Calu3 (cell line): ENCODE measurements at regions not wholly inside any gene's neighbourhood (a gene's known extent, or its start where the extent isn't known, plus 50 kb on each side); places are given as distances from the start of the nearest gene placed in this dataset.

Experiments used
- BruUV-seq: library from RNA; stranded (reverse); fragments of 400-500 nt; replicated peaks from 2 replicates; lab custom pipeline; 2021; lab: Mats Ljungman, UMichigan
- CTCF ChIA-PET: fragments of 300-600 bp; sonication (Branson Sonifier 250); formaldehyde crosslinking; loops from one replicate; lab custom pipeline; 2022; ENCODE audit warnings: antibody characterized with exemption; lab: Charles Lee
- DNase-seq: peaks from one replicate; pipeline ENCODE4 v3.0.0; 2022
- H3K27ac Mint-ChIP-seq: one replicate; pipeline ENCODE4 v1.8.0; 2022; ENCODE audit warnings: mixed read lengths; ENCODE audit not compliant: unreplicated experiment
- H3K27me3 Mint-ChIP-seq: one replicate; pipeline ENCODE4 v1.8.0; 2022; ENCODE audit warnings: mixed read lengths; ENCODE audit not compliant: unreplicated experiment
- H3K36me3 Mint-ChIP-seq: one replicate; pipeline ENCODE4 v1.8.0; 2022; ENCODE audit warnings: mild to moderate bottlenecking, moderate library complexity, mixed read lengths; ENCODE audit not compliant: insufficient read depth, unreplicated experiment
- H3K4me1 Mint-ChIP-seq: one replicate; pipeline ENCODE4 v1.8.0; 2022; ENCODE audit warnings: mild to moderate bottlenecking, low read depth, mixed read lengths; ENCODE audit not compliant: unreplicated experiment
- H3K4me3 Mint-ChIP-seq: one replicate; pipeline ENCODE4 v1.8.0; 2022; ENCODE audit warnings: mild to moderate bottlenecking, low read depth, moderate library complexity, mixed read lengths; ENCODE audit not compliant: unreplicated experiment
- H3K9me3 Mint-ChIP-seq: one replicate; pipeline ENCODE4 v1.8.0; 2022; ENCODE audit warnings: low read depth, mixed read lengths; ENCODE audit not compliant: unreplicated experiment
- CTCF ChIP-seq: fragments of 200-600 bp; IDR thresholded peaks from one replicate; pipeline ENCODE4 v1.8.0; 2022; ENCODE audit warnings: antibody characterized with exemption; ENCODE audit not compliant: unreplicated experiment
- intact Hi-C: fragments of 100-400 bp; cut with micrococcal nuclease; formaldehyde crosslinking; loops from one replicate; pipeline ENCODE4 v1.10.0; 2022; ENCODE audit not compliant: unreplicated experiment

- CTCF ChIA-PET, result no interaction called here
- Mint-ChIP-seq H3K4me1 (no peaks in the 10 kb centered on the region), H3K4me3 (no peak overlapping the region), H3K9me3 (no peaks in the 10 kb centered on the region), H3K27me3 (peaks cover 59% of the 10 kb centered on the region), H3K36me3 (no peaks in the 10 kb centered on the region), H3K27ac (no peak overlapping the region)
- intact Hi-C loops, result no loop called here
- TF ChIP-seq CTCF, result no peak
- no TSS peak for BruUV-seq
- DNase-seq, result no peak
Observed at GRCh38 chr19:29410601-29411000, 115.2 kb upstream of the VSTM2B start.

GRCh38 chr19:29411113-29411581, 114.6 kb upstream of the VSTM2B start:
- BruUV-seq, result no TSS peak
- intact Hi-C loops, result no loop called here
- Mint-ChIP-seq H3K4me3 (no peak overlapping the region), H3K27me3 (peaks cover 55% of the 10 kb centered on the region), H3K27ac (no peak overlapping the region), H3K9me3 (no peaks in the 10 kb centered on the region), H3K4me1 (no peaks in the 10 kb centered on the region), H3K36me3 (no peaks in the 10 kb centered on the region)
- CTCF ChIA-PET, result no interaction called here
- TF ChIP-seq CTCF, result no peak
- DNase-seq, result no peak

- TF ChIP-seq CTCF, result no peak
- DNase-seq, result no peak
- Mint-ChIP-seq H3K27ac (no peak overlapping the region), H3K36me3 (no peaks in the 10 kb centered on the region), H3K9me3 (no peaks in the 10 kb centered on the region), H3K4me1 (no peaks in the 10 kb centered on the region), H3K4me3 (no peak overlapping the region), H3K27me3 (peaks cover 36% of the 10 kb centered on the region)
- intact Hi-C loops, result no loop called here
- CTCF ChIA-PET, result no interaction called here
- BruUV-seq, result no TSS peak
Observed at GRCh38 chr19:29413435-29413834, 112.4 kb upstream of the VSTM2B start.

- no TSS peak for BruUV-seq
- DNase-seq, result no peak
- H3K4me1 Mint-ChIP-seq, result no peaks in the 10 kb centered on the region
- no peak overlapping the region for H3K27ac Mint-ChIP-seq
- CTCF ChIA-PET, result no interaction called here
- no peak for TF ChIP-seq CTCF
- peaks cover 15% of the 10 kb centered on the region for H3K27me3 Mint-ChIP-seq
- H3K4me3 Mint-ChIP-seq, result no peak overlapping the region
- no peaks in the 10 kb centered on the region for H3K9me3 Mint-ChIP-seq
- no peaks in the 10 kb centered on the region for H3K36me3 Mint-ChIP-seq
- intact Hi-C loops, result no loop called here
Observed at GRCh38 chr19:29415507-29415906, 110.3 kb upstream of the VSTM2B start.
